ENCODE measurements at regions not wholly inside any gene's neighbourhood (a gene's known extent, or its start where the extent isn't known, plus 50 kb on each side); places are given as distances from the start of the nearest gene placed in this dataset.

DNA sequence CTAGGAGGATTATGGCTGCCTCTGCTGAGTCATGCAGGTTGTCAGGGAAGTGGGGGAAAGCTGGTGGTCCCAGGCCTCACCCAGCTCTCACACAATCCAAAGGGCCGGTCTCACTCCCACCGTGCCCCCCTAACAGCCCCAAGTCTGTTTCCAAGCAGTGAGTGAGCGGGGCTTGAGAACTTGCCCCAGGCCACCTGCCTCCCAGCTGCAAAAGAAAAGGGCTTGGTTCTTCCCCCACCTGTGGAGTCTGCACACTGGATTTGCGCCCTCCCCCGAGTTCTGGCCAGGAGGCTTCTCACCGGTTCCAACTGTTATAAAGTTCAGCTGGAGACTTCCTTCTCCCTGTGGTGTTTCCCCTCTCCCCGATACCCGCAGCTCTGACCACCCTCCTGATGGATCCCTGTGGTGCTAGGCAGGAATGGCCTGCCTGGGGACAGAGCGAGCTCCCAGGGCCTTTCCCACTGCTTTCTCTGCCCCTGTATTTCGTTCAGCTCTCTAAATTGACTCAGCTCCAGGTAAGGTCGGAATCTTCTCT lies 222.3 kb downstream of the BARHL2 start:
- no peaks in the 10 kb centered on the region for H3K9me2 ChIP-seq (ENCODE audit: low read depth, low read length)
- no peak overlapping the region for H3K27ac ChIP-seq (ENCODE audit: low read depth, low read length, poor library complexity, severe bottlenecking)
- no peaks in the 10 kb centered on the region for H3K79me2 ChIP-seq (ENCODE audit: insufficient read depth, low read length)
- no peak for TF ChIP-seq CTCF (IDR thresholded peaks at IDR 0.05; ENCODE audit: low read length)
- TF ChIP-seq EZH2 (IDR thresholded peaks at IDR 0.05; ENCODE audit: borderline replicate concordance, low read length) = no peak
- H3K9me3 ChIP-seq (ENCODE audit: low read length) = no peaks in the 10 kb centered on the region
- no peak overlapping the region for H3K4me2 ChIP-seq (ENCODE audit: low read length)
- no peak overlapping the region for H2AFZ ChIP-seq (ENCODE audit: low read length)
- H3K4me3 ChIP-seq (ENCODE audit: low read depth, low read length, poor library complexity, severe bottlenecking) = no peak overlapping the region
- no peaks in the 10 kb centered on the region for H3K4me1 ChIP-seq (ENCODE audit: insufficient read depth, low read length, severe bottlenecking)
- no peak overlapping the region for H3K9ac ChIP-seq (ENCODE audit: low read length)
- no peaks in the 10 kb centered on the region for H4K20me1 ChIP-seq (ENCODE audit: insufficient read depth, low read length)
- no peaks in the 10 kb centered on the region for H3K36me3 ChIP-seq (ENCODE audit: insufficient read depth, low read length)
- no peaks in the 10 kb centered on the region for H3K27me3 ChIP-seq (ENCODE audit: insufficient read depth, low read length)
- H3F3A ChIP-seq (ENCODE audit: insufficient read depth, low read length) = no peaks in the 10 kb centered on the region

DNA sequence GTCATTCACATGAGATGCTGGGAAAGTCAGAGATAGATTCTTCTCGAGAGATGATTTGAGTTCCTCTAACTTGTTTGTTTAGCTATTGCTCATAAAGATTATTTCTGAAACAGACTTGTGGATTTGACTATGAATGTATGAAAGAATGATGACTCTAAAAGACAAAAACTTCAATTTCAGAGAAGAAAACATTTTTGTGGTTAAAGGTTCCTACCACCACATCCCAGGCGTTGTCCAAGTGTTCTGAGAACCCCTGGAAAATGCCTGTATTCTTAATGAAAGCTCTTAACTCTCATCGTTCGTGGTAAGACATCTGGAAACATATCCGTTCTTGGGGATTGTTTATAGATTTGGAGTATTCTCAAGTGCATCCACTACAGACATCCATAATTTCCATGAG lies 228.7 kb downstream of the BARHL2 start:
- Histone ChIP-seq H3K9me2 (ENCODE audit: low read depth, low read length) (no peaks in the 10 kb centered on the region), H4K20me1 (ENCODE audit: insufficient read depth, low read length) (no peaks in the 10 kb centered on the region)

GRCh38 chr1:90486996-90487395 lies 230.1 kb downstream of the BARHL2 start:
- Histone ChIP-seq H3K9ac (ENCODE audit: low read length) (no peak overlapping the region), H3K27ac (ENCODE audit: low read depth, low read length, poor library complexity, severe bottlenecking) (no peak overlapping the region), H2AFZ (ENCODE audit: low read length) (no peak overlapping the region), H3K27me3 (ENCODE audit: insufficient read depth, low read length) (no peaks in the 10 kb centered on the region), H3K36me3 (ENCODE audit: insufficient read depth, low read length) (no peaks in the 10 kb centered on the region), H3K79me2 (ENCODE audit: insufficient read depth, low read length) (no peaks in the 10 kb centered on the region), H4K20me1 (ENCODE audit: insufficient read depth, low read length) (no peaks in the 10 kb centered on the region), H3K4me3 (ENCODE audit: low read depth, low read length, poor library complexity, severe bottlenecking) (no peak overlapping the region), H3K4me2 (ENCODE audit: low read length) (no peak overlapping the region), H3K9me3 (ENCODE audit: low read length) (no peaks in the 10 kb centered on the region), H3K4me1 (ENCODE audit: insufficient read depth, low read length, severe bottlenecking) (no peaks in the 10 kb centered on the region), H3K9me2 (ENCODE audit: low read depth, low read length) (no peaks in the 10 kb centered on the region), H3F3A (ENCODE audit: insufficient read depth, low read length) (no peaks in the 10 kb centered on the region)
- TF ChIP-seq CTCF (IDR thresholded peaks at IDR 0.05; ENCODE audit: low read length) (no peak), EZH2 (IDR thresholded peaks at IDR 0.05; ENCODE audit: borderline replicate concordance, low read length) (no peak)

More for the DNA sequence above, 228.7 kb downstream of the BARHL2 start:
- no peak overlapping the region for H3K4me3 ChIP-seq (ENCODE audit: low read depth, low read length, poor library complexity, severe bottlenecking)
- no peaks in the 10 kb centered on the region for H3K36me3 ChIP-seq (ENCODE audit: insufficient read depth, low read length)
- TF ChIP-seq EZH2 (IDR thresholded peaks at IDR 0.05; ENCODE audit: borderline replicate concordance, low read length) (no peak), CTCF (IDR thresholded peaks at IDR 0.05; ENCODE audit: low read length) (no peak)
- no peaks in the 10 kb centered on the region for H3K9me3 ChIP-seq (ENCODE audit: low read length)
- H3K27me3 ChIP-seq (ENCODE audit: insufficient read depth, low read length) = no peaks in the 10 kb centered on the region
- no peaks in the 10 kb centered on the region for H3K79me2 ChIP-seq (ENCODE audit: insufficient read depth, low read length)
- no peaks in the 10 kb centered on the region for H3K4me1 ChIP-seq (ENCODE audit: insufficient read depth, low read length, severe bottlenecking)
- no peak overlapping the region for H3K27ac ChIP-seq (ENCODE audit: low read depth, low read length, poor library complexity, severe bottlenecking)
- no peak overlapping the region for H2AFZ ChIP-seq (ENCODE audit: low read length)
- no peak overlapping the region for H3K4me2 ChIP-seq (ENCODE audit: low read length)
- no peak overlapping the region for H3K9ac ChIP-seq (ENCODE audit: low read length)
- H3F3A ChIP-seq (ENCODE audit: insufficient read depth, low read length) = no peaks in the 10 kb centered on the region
